ENCODE measurements at regions not wholly inside any gene's neighbourhood (a gene's known extent, or its start where the extent isn't known, plus 50 kb on each side); places are given as distances from the start of the nearest gene placed in this dataset.
A peak's percentile ranks its signal among the peaks of the same experiment; 100 is the strongest.

DNA sequence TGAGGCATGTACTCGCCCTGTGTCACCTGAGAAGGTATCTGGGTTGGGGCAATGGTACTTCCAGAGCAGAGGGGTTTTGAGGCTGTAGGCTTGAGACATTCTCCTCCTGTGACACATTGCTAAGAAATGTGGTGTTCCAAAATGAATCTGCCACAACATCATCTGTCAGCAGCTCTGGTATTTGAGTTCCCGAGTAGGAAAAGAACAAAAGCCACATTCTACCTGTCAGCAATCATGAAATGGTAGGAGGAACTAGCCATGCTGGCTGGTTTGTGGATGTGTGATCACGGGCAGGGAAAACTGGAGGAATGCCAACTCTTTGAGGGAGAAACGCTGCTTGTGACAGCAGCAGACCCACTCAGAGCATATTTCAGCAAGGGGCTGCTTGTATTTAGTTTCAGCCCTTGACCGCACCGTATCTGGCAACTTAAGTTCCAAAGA, 579.4 kb upstream of the TBL1XR1 start:
- H3K4me3 ChIP-seq (ENCODE audit: control insufficient read depth, low read depth, low read length), result no peak overlapping the region
- TF ChIP-seq, protein P1, sequence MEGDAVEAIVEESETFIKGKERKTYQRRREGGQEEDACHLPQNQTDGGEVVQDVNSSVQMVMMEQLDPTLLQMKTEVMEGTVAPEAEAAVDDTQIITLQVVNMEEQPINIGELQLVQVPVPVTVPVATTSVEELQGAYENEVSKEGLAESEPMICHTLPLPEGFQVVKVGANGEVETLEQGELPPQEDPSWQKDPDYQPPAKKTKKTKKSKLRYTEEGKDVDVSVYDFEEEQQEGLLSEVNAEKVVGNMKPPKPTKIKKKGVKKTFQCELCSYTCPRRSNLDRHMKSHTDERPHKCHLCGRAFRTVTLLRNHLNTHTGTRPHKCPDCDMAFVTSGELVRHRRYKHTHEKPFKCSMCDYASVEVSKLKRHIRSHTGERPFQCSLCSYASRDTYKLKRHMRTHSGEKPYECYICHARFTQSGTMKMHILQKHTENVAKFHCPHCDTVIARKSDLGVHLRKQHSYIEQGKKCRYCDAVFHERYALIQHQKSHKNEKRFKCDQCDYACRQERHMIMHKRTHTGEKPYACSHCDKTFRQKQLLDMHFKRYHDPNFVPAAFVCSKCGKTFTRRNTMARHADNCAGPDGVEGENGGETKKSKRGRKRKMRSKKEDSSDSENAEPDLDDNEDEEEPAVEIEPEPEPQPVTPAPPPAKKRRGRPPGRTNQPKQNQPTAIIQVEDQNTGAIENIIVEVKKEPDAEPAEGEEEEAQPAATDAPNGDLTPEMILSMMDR (conservative IDR thresholded peaks at IDR 0.05; ENCODE audit: control insufficient read depth, insufficient read depth, low read depth, low read length), result no peak
- peak; percentile 71 for DNase-seq (ENCODE audit: low read depth)

DNA sequence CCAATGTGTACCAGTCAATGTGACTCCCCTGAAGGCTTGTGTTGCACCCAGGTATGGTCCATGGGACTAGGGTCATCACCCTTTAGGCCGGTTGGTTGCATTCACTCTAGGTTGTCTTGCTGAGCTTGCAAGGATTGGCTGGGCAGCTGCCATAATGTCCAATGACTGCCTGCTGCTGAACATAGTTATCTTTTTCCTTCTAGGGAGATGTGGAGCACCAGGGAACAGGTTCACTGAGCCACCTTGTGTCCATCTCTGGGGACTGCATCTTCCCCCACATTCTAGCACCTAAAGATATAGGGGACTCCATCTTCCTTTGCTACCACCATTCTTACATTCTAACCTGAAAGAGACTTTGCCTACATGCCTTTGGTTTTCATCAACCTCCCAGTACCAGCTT, 580.4 kb upstream of the TBL1XR1 start:
- H3K4me3 ChIP-seq (ENCODE audit: control insufficient read depth, low read depth, low read length), result no peak overlapping the region
- DNase-seq (ENCODE audit: low read depth), result peak; percentile 67
- TF ChIP-seq, protein P1 (conservative IDR thresholded peaks at IDR 0.05; ENCODE audit: control insufficient read depth, insufficient read depth, low read depth, low read length), result peak; percentile 75

DNA sequence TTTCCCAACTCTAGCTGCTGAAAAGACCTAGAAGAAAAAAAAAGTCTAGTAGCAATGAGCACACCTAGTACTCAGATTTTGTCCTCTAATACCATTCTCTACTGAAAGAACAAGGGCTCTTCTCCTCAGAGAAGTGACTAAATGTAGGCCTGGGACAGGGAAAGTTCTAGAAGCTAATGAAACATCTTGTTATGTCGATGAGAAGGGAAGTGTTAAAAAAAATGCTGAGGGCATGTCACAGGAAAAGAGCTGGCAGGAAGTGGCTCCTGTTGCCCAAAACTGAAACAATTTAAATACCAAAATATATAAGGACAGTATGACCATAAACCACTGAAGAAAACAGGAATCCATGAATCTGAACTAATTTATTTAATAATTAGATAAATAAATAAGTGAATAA, 581.4 kb upstream of the TBL1XR1 start:
- no peak overlapping the region for H3K4me3 ChIP-seq (ENCODE audit: control insufficient read depth, low read depth, low read length)
- no peak for DNase-seq (ENCODE audit: low read depth)
- TF ChIP-seq, protein P1 (conservative IDR thresholded peaks at IDR 0.05; ENCODE audit: control insufficient read depth, insufficient read depth, low read depth, low read length), result no peak

DNA sequence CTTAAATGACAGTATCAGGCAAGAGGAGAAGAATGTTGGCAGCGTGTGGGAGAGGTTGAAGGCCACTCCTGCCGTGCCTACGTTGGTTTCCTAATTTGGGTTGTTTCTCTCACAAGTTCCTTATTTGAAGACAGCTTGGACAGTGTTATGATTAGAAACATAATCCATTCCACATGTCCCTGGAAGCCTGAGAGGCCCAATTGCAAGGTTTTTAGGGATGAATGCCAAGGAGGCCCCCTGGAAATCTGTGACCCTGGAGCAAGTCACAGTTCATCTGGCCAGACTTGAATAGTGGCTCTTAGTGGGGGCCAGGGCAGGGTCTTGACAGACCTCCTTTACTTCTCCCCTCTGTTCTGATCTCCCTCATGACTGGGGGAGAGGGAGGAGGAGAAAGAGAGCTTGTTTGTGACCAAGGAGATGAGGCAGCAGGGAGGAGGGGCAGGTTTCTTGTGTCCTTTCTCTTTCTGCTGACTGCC, 584.4 kb upstream of the TBL1XR1 start:
- TF ChIP-seq, protein P1 (conservative IDR thresholded peaks at IDR 0.05; ENCODE audit: control insufficient read depth, insufficient read depth, low read depth, low read length), result no peak
- no peak overlapping the region for H3K4me3 ChIP-seq (ENCODE audit: control insufficient read depth, low read depth, low read length)
- peak; percentile 76 for DNase-seq (ENCODE audit: low read depth)

DNA sequence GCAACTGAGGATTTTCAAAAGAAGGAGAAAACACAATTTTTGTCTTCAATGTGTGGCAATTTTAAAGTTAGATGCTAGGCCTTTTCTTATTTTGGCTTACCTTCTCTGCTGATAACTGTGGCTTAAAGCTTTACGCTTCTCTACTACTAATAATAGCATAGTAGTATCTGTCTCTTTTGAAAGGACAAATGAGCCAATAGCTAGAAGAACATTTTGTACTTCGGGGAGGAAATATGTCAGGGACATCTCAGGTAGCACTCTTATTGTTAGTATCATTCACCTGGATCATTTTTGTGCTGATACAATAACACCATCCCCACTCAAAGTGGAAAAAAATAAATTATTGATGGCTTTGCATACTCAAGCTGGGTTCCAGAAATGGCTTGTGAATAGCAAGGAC, 586.1 kb upstream of the TBL1XR1 start:
- H3K4me3 ChIP-seq (ENCODE audit: control insufficient read depth, low read depth, low read length), result no peak overlapping the region
- DNase-seq (ENCODE audit: low read depth), result no peak
- TF ChIP-seq, protein P1 (conservative IDR thresholded peaks at IDR 0.05; ENCODE audit: control insufficient read depth, insufficient read depth, low read depth, low read length), result no peak

DNA sequence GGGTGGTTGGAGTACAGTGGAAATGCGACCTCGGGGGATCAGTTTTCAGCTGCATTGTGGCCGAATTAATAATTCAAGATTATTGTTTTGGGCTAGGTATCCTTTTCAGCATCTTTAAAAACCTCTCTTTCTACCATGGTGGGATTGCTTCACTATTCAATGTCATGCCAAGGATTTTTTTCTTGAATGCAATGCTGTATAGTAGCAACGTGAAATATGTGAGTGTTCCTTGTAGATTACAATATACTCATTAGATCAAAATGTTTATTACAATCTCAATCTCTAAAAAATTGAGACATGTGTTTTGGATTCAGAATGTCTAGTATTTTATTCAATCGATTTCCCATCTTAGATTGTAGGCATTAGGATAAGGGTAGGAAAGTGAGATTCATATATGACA, 586.5 kb upstream of the TBL1XR1 start:
- TF ChIP-seq, protein P1 (conservative IDR thresholded peaks at IDR 0.05; ENCODE audit: control insufficient read depth, insufficient read depth, low read depth, low read length), result no peak
- DNase-seq (ENCODE audit: low read depth), result no peak
- H3K4me3 ChIP-seq (ENCODE audit: control insufficient read depth, low read depth, low read length), result no peak overlapping the region
